ENCODE measurements at regions not wholly inside any gene's neighbourhood (a gene's known extent, or its start where the extent isn't known, plus 50 kb on each side); places are given as distances from the start of the nearest gene placed in this dataset.

DNA sequence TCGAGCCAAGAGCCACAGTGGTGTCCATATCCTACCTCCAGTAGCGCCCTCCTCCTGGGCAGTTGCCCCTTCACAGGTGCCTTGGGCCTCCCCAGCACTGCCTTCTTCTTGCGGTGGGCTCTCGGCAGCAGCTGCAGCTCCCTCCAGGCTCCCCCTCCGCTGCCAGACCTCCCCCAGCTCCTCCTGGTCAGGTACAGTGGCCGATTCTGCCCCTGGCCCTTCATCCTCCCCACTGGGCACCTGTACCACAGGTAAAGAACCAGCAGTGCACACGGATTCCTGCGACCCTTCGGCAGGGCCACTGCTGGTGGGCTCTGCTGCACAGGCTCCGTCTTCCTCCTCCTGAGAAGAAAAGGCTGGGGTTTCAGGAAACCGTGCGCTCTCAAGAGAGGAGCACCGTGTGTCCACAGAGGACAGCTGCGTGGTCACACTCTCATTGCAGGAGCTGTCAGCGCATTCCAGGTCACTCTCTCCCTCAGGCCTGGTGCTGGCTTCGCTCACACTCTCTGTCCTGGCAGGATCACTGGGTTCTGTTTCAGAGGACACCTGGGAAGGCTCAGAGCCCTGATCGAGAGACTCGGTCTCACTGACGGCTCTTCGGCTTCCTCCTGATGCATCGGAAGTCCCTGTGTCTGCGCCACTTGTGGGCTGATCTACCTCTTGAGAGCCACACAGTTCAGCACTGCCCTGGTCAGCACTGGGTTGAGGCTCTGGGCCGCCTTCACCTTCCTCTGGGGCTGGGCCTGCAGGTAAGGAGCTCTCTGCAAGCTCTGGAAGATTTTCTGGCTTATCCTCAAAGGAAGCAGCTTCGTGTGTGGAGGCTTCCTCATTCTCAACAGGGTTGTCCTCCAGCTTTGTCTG, 147.4 kb upstream of the STK17B start:
- H3K27ac ChIP-seq: peak overlapping the region in 5 of 10 donors; percentile 29 to 56 (median 47)
- peak; percentile 66 to 94 (median 88) for ATAC-seq
- peak; percentile 27 to 49 for DNase-seq
- no peaks in the 10 kb centered on the region for H3K27me3 ChIP-seq
- intact Hi-C loops (cut with DNase I): loop anchor here in 3 of 10 donors (10.0 kb wide), 3 partner anchors 136 to 286 kb away; partner anchors contain the start of gene HECW2 (in 1 of the 3)
- peaks cover 0 to 95% (median 5%) of the 10 kb centered on the region in 9 donors for H3K36me3 ChIP-seq
- WGBS, 2 donors: 73 to 75% methylated on average over 24 of the region's 24 CpGs
- TF ChIP-seq CTCF (IDR thresholded peaks at IDR 0.05): no peak
- no peaks in the 10 kb centered on the region for H3K9me3 ChIP-seq
- no peak overlapping the region for H3K4me3 ChIP-seq
- peaks cover 0 to 30% (median 3%) of the 10 kb centered on the region in 9 donors for H3K4me1 ChIP-seq

DNA sequence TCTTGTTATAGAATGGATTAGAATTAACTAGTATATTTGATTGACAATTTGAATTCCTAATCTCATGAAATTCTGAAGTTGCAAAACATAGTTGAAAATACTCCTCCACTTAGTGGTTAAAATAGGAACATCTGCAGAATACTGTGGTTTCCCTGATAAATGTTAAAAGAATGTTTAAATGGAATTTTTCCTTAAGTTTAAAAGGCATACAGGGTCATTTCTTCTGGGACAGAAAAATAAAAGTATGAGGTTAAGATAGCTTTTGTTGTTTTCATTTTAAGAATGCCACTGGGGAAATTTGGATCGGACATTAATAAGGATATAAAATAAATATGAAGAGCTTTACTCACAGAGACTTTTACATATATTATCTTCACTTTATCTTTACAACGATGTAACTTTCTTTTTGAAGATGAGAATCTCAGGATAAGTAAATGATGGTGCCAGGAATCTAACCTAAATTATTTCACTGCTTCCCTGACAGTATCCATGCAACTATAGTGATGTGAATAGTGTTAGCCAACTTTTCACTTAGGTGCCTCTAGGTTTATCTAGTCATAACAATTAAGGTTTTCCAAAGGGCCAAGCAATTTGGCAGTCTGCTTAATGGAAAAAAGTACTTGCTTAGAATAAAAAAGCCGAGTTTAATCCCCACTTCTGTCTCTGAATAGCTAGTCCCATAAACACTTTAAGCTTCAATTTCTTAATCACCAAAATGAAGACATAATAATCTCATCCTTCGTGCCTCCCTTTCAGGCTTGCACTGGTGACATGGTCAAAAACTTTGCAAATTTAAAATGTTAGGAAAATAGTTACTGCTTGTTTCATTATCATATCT, 151.8 kb upstream of the STK17B start:
- WGBS, 2 donors: 62 to 64% methylated on average over 4 of the region's 4 CpGs
- TF ChIP-seq CTCF (IDR thresholded peaks at IDR 0.05): no peak
- ATAC-seq (no peak), DNase-seq (no peak)
- intact Hi-C loops (cut with DNase I): no loop called here
- peaks cover 0 to 79% (median 0%) of the 10 kb centered on the region in 9 donors for H3K36me3 ChIP-seq
- peaks cover 0 to 51% (median 14%) of the 10 kb centered on the region in 9 donors for H3K4me1 ChIP-seq
- H3K9me3 ChIP-seq: no peaks in the 10 kb centered on the region
- no peaks in the 10 kb centered on the region for H3K27me3 ChIP-seq
- H3K4me3 ChIP-seq: no peak overlapping the region
- H3K27ac ChIP-seq: no peak overlapping the region

GRCh38 chr2:196324211-196324610, 152.8 kb upstream of the STK17B start:
- H3K9me3 ChIP-seq: no peaks in the 10 kb centered on the region
- peaks cover 0 to 69% (median 0%) of the 10 kb centered on the region in 9 donors for H3K36me3 ChIP-seq
- no peaks in the 10 kb centered on the region for H3K27me3 ChIP-seq
- no peak for TF ChIP-seq CTCF (IDR thresholded peaks at IDR 0.05)
- no peak overlapping the region for H3K27ac ChIP-seq
- peaks cover 0 to 51% (median 11%) of the 10 kb centered on the region in 9 donors for H3K4me1 ChIP-seq
- H3K4me3 ChIP-seq: no peak overlapping the region
- intact Hi-C loops (cut with DNase I): no loop called here
- DNase-seq (no peak), ATAC-seq (no peak)
- WGBS, 2 donors: 88% methylated on average over 2 of the region's 2 CpGs

- ATAC-seq (no peak), DNase-seq (no peak)
- Histone ChIP-seq H3K9me3 (no peaks in the 10 kb centered on the region), H3K4me3 (no peak overlapping the region), H3K27me3 (no peaks in the 10 kb centered on the region), H3K27ac (peak overlapping the region in 4 of 10 donors; percentile 11 to 42 (median 34)), H3K36me3 (peaks cover 0 to 33% (median 0%) of the 10 kb centered on the region in 9 donors), H3K4me1 (peaks cover 0 to 88% (median 32%) of the 10 kb centered on the region in 9 donors)
- TF ChIP-seq CTCF (IDR thresholded peaks at IDR 0.05): no peak
- intact Hi-C loops (cut with DNase I): no loop called here
- 29 to 38% methylated on average over 3 of the region's 3 CpGs for WGBS, 2 donors
Observed at GRCh38 chr2:196328088-196328680, 156.8 kb upstream of the STK17B start.
